Adipocyte (in vitro differentiated cells): ENCODE measurements at regions not wholly inside any gene's neighbourhood (a gene's known extent, or its start where the extent isn't known, plus 50 kb on each side); places are given as distances from the start of the nearest gene placed in this dataset.
A peak's percentile ranks its signal among the peaks of the same experiment; 100 is the strongest.

Experiments used
- DNase-seq: peaks from one replicate; pipeline ENCODE4 v3.0.0-alpha.2; 2015; ENCODE audit warnings: low read depth
- H3K27me3 ChIP-seq: replicated peaks from 2 replicates; pipeline ENCODE4 v1.7.0; 2013; ENCODE audit warnings: mild to moderate bottlenecking, low read length, moderate library complexity; ENCODE audit not compliant: control insufficient read depth, insufficient read depth
- H3K36me3 ChIP-seq: 2 replicates; pipeline ENCODE4 v1.7.0; 2013; ENCODE audit warnings: low read length, mild to moderate bottlenecking, moderate library complexity; ENCODE audit not compliant: control insufficient read depth, insufficient read depth, severe bottlenecking
- H3K4me1 ChIP-seq: 2 replicates; pipeline ENCODE4 v1.7.0; 2013; ENCODE audit warnings: mild to moderate bottlenecking, low read length, moderate library complexity; ENCODE audit not compliant: control insufficient read depth, insufficient read depth
- H3K4me3 ChIP-seq: 2 replicates; pipeline ENCODE4 v1.7.0; 2013; ENCODE audit warnings: mild to moderate bottlenecking, low read length, moderate library complexity
- H3K9ac ChIP-seq: 2 replicates; pipeline ENCODE4 v1.7.0; 2013; ENCODE audit warnings: mild to moderate bottlenecking, low read length, moderate library complexity
- H3K9me3 ChIP-seq: 2 replicates; pipeline ENCODE4 v1.7.0; 2013; ENCODE audit warnings: mild to moderate bottlenecking, low read length, moderate library complexity; ENCODE audit not compliant: control insufficient read depth

DNA sequence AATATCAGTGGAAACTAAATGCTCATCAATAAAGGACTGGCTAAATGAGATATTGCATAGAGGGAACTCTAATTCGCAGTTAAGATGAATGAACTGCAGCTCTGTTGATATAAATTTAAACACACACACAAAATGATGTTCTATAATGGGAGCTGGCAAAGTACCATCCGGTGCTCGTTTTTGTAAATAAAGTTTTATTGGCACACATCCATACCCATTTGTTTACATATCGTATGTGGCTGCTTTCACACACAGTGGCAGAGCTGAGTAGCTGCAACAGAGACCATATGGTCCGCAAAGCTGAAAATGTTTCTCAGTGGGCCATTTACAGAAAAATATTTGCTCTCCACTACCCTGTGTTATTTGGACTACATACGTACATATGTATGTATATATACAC, 120.7 kb downstream of the EDN3 start:
- no peak overlapping the region for H3K4me3 ChIP-seq
- H3K4me1 ChIP-seq, result no peaks in the 10 kb centered on the region
- H3K36me3 ChIP-seq, result no peaks in the 10 kb centered on the region
- DNase-seq, result no peak
- no peaks in the 10 kb centered on the region for H3K9me3 ChIP-seq
- H3K27me3 ChIP-seq, result peaks cover 12% of the 10 kb centered on the region
- H3K9ac ChIP-seq, result no peak overlapping the region

DNA sequence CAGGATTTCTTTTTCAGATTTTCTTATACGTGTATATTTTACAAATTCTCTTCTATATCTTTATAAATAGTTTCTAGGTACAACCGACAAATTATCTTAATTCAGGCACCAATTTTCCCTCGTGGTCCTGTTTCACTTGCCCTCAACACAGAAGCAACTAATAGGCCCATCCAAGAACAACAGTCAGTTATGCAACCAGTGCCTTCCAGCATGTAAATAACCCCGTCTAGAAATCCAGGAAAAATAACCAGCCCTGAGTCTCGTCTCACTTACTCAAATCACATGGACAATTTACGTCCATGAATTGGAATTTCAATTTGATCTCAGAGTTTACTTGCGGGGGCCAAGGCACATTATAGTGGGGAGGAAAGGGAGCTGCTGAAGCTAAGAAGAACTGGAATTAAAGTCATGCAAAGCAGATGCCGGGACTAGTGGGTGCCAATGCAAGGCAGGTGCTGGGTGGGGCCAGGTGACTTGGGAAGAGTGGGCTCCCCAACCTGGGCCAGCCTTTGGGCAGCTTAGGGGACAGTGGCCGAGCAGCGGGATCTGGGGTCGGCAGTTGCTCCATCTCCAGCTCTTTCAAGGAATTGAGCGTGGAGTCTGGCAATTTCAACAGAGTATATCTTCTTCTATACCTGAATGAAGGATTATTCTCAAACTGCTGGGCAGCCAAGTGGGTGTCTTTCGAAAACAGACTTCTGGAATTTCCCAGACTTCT, 121.7 kb downstream of the EDN3 start:
- no peaks in the 10 kb centered on the region for H3K9me3 ChIP-seq
- H3K9ac ChIP-seq, result no peak overlapping the region
- DNase-seq, result peak; percentile 35
- no peaks in the 10 kb centered on the region for H3K4me1 ChIP-seq
- H3K4me3 ChIP-seq, result no peak overlapping the region
- H3K27me3 ChIP-seq, result peaks cover 12% of the 10 kb centered on the region
- H3K36me3 ChIP-seq, result no peaks in the 10 kb centered on the region

GRCh38 chr20:59422872-59423544, 122.6 kb downstream of the EDN3 start:
- H3K4me3 ChIP-seq, result no peak overlapping the region
- H3K9ac ChIP-seq, result no peak overlapping the region
- H3K4me1 ChIP-seq, result no peaks in the 10 kb centered on the region
- H3K27me3 ChIP-seq, result peaks cover 8% of the 10 kb centered on the region
- no peaks in the 10 kb centered on the region for H3K36me3 ChIP-seq
- no peaks in the 10 kb centered on the region for H3K9me3 ChIP-seq
- DNase-seq, result no peak

- H3K9ac ChIP-seq, result no peak overlapping the region
- H3K36me3 ChIP-seq, result no peaks in the 10 kb centered on the region
- H3K4me3 ChIP-seq, result no peak overlapping the region
- peaks cover 13% of the 10 kb centered on the region for H3K27me3 ChIP-seq
- no peak for DNase-seq
- H3K9me3 ChIP-seq, result no peaks in the 10 kb centered on the region
- no peaks in the 10 kb centered on the region for H3K4me1 ChIP-seq
Observed at GRCh38 chr20:59424976-59425375, 124.6 kb downstream of the EDN3 start.

- no peak overlapping the region for H3K9ac ChIP-seq
- no peaks in the 10 kb centered on the region for H3K36me3 ChIP-seq
- H3K4me3 ChIP-seq, result no peak overlapping the region
- no peak for DNase-seq
- H3K9me3 ChIP-seq, result no peaks in the 10 kb centered on the region
- peaks cover 8% of the 10 kb centered on the region for H3K27me3 ChIP-seq
- H3K4me1 ChIP-seq, result no peaks in the 10 kb centered on the region
Observed at GRCh38 chr20:59425572-59425971, 125.2 kb downstream of the EDN3 start.

DNA sequence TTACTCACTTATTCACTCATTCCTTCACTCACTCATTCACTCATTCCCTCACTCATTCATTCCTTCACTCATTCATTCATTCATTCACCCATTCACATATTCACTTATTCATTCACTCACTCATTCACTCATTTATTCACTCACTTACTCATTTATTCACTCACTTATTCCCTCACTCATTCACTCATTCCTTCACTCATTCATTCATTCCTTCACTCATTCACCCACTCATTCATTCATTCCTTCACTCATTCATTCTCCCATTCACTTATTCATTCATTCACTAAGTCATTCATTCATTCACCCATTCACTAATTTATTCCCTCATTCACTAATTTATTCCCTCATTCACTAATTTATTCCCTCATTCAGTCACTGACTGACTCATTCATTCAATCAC, 127.6 kb downstream of the EDN3 start:
- Histone ChIP-seq H3K4me3 (no peak overlapping the region), H3K36me3 (no peaks in the 10 kb centered on the region), H3K9me3 (no peaks in the 10 kb centered on the region), H3K9ac (no peak overlapping the region), H3K4me1 (no peaks in the 10 kb centered on the region), H3K27me3 (peaks cover 11% of the 10 kb centered on the region)
- no peak for DNase-seq

- Histone ChIP-seq H3K4me1 (no peaks in the 10 kb centered on the region), H3K9me3 (no peaks in the 10 kb centered on the region), H3K36me3 (no peaks in the 10 kb centered on the region), H3K4me3 (no peak overlapping the region), H3K9ac (no peak overlapping the region), H3K27me3 (peaks cover 10% of the 10 kb centered on the region)
- no peak for DNase-seq
Observed at GRCh38 chr20:59428441-59429205, 128.2 kb downstream of the EDN3 start.

- peaks cover 10% of the 10 kb centered on the region for H3K27me3 ChIP-seq
- peak overlapping the region; percentile 50 for H3K4me3 ChIP-seq
- DNase-seq, result no peak
- no peak overlapping the region for H3K9ac ChIP-seq
- no peaks in the 10 kb centered on the region for H3K9me3 ChIP-seq
- no peaks in the 10 kb centered on the region for H3K36me3 ChIP-seq
- no peaks in the 10 kb centered on the region for H3K4me1 ChIP-seq
Observed at GRCh38 chr20:59429396-59429795, 129.0 kb downstream of the EDN3 start.

DNA sequence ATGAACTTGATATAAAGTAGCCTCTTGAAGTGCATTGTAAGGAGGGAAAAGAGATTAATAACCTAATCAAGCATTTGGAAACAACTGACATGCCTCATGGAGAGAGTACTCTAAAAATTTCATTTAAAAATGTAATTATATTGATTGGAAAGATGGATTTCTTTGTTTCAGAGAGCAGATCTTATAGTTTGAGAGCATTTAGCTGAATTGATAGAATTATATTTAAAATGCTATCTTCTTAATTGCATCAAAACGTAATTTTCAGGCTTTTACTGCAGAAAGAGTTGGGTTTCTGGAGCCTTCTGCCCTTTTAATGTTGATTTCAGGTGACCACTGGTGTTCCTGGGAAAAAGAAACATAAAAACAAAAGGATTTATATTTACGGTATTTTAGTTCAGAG, 130.6 kb downstream of the EDN3 start:
- Histone ChIP-seq H3K4me3 (no peak overlapping the region), H3K9me3 (no peaks in the 10 kb centered on the region), H3K4me1 (no peaks in the 10 kb centered on the region), H3K36me3 (no peaks in the 10 kb centered on the region), H3K27me3 (peaks cover 12% of the 10 kb centered on the region), H3K9ac (no peak overlapping the region)
- no peak for DNase-seq

DNA sequence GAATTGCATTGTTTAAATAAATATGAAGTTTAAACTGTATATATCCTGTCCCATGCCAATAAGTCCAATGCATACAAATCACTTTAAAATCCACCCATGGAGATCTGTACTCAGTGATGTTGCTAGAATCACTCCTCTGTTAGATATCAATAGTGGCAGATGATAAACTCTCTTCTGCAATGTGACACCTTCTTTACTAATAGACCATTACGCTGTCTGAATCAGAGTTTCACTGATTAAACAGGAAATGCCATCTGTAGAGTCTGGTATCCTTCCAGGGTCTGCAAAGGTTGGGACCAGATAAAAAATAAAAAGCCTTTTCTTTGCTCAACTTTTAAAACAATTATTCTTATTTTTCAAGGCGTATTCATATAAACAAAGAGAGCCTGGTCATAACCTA, 134.5 kb downstream of the EDN3 start:
- no peaks in the 10 kb centered on the region for H3K9me3 ChIP-seq
- no peaks in the 10 kb centered on the region for H3K36me3 ChIP-seq
- H3K4me1 ChIP-seq, result no peaks in the 10 kb centered on the region
- no peak overlapping the region for H3K4me3 ChIP-seq
- DNase-seq, result no peak
- peaks cover 24% of the 10 kb centered on the region for H3K27me3 ChIP-seq
- no peak overlapping the region for H3K9ac ChIP-seq

GRCh38 chr20:59435518-59435917, 135.1 kb downstream of the EDN3 start:
- Histone ChIP-seq H3K27me3 (peaks cover 25% of the 10 kb centered on the region), H3K36me3 (no peaks in the 10 kb centered on the region), H3K4me1 (no peaks in the 10 kb centered on the region), H3K4me3 (no peak overlapping the region), H3K9ac (no peak overlapping the region), H3K9me3 (no peaks in the 10 kb centered on the region)
- DNase-seq, result no peak
